GM23338 (cell line): ENCODE measurements at regions not wholly inside any gene's neighbourhood (a gene's known extent, or its start where the extent isn't known, plus 50 kb on each side); places are given as distances from the start of the nearest gene placed in this dataset.

Experiments used
- CREB1 ChIP-seq: fragments of 250-450 bp; sonication (Bioruptor Pico); IDR thresholded peaks from 2 replicates; pipeline ENCODE4 v1.5.0; 2020; ENCODE audit warnings: low read depth, mild to moderate bottlenecking, moderate library complexity
- CTCF ChIP-seq, 2 experiments: fragments of 200-600 bp in 1 of 2; sonication (generic) in 1 of 2; conservative IDR thresholded peaks; 2 replicates each; pipeline versions ENCODE4 v1.5.1 to v1.6.1; 2016 to 2017; ENCODE audit warnings: antibody characterized with exemption in 2 of 2, low read depth in 2 of 2, mild to moderate bottlenecking in 2 of 2, moderate library complexity in 1 of 2
- EZH2 ChIP-seq: fragments of 200-600 bp; sonication (generic); IDR thresholded peaks from one replicate; pipeline ENCODE4 v1.8.0; 2017; ENCODE audit warnings: antibody characterized with exemption, mild to moderate bottlenecking, low read depth; ENCODE audit not compliant: unreplicated experiment
- EZH2phosphoT487 ChIP-seq: fragments of 200-600 bp; sonication (generic); IDR thresholded peaks from one replicate; pipeline ENCODE4 v1.8.1; 2018; ENCODE audit warnings: antibody characterized with exemption; ENCODE audit not compliant: unreplicated experiment
- JUNB ChIP-seq: IDR thresholded peaks from one replicate; pipeline ENCODE4 v1.6.1; 2016; ENCODE audit warnings: antibody characterized with exemption; ENCODE audit not compliant: unreplicated experiment
- NANOG ChIP-seq: IDR thresholded peaks from 2 replicates; pipeline ENCODE4 v1.6.1; 2016; ENCODE audit warnings: antibody characterized with exemption, borderline replicate concordance
- POLR2AphosphoS5 ChIP-seq: IDR thresholded peaks from 2 replicates; pipeline ENCODE4 v1.6.1; 2016; ENCODE audit warnings: antibody characterized with exemption, low read depth
- REST ChIP-seq: IDR thresholded peaks from one replicate; pipeline ENCODE4 v1.6.1; 2018; ENCODE audit warnings: antibody characterized with exemption; ENCODE audit not compliant: unreplicated experiment
- STAT1 ChIP-seq: IDR thresholded peaks from one replicate; pipeline ENCODE4 v1.6.1; 2016; ENCODE audit warnings: antibody characterized with exemption; ENCODE audit not compliant: unreplicated experiment
- ZNF114 ChIP-seq: fragments of 250-450 bp; sonication (Bioruptor Pico); IDR thresholded peaks from 2 replicates; pipeline ENCODE4 v1.5.0; 2020; ENCODE audit warnings: mild to moderate bottlenecking, moderate library complexity
- ZNF331 ChIP-seq: fragments of 250-450 bp; sonication (Bioruptor Pico); IDR thresholded peaks from 2 replicates; pipeline ENCODE4 v1.5.0; 2020; ENCODE audit warnings: low read depth, mild to moderate bottlenecking, moderate library complexity

- TF ChIP-seq POLR2AphosphoS5, result no peak
- no peak for TF ChIP-seq ZNF331 (CRISPR knock-in tag)
- no peak for TF ChIP-seq CTCF (conservative IDR thresholded peaks at IDR 0.05; ENCODE audit: low read depth in 2 of 2)
- no peak for TF ChIP-seq JUNB
- TF ChIP-seq CREB1, result no peak
- TF ChIP-seq REST, result no peak
- TF ChIP-seq EZH2phosphoT487, result no peak
- no peak for TF ChIP-seq EZH2
- TF ChIP-seq STAT1, result no peak
- no peak for TF ChIP-seq ZNF114 (CRISPR knock-in tag)
- no peak for TF ChIP-seq NANOG
These were observed 205.5 kb upstream of the SLIT2 start for GRCh38 chr4:20046179-20046578.
